GM12878 (cell line): ENCODE measurements at regions not wholly inside any gene's neighbourhood (a gene's known extent, or its start where the extent isn't known, plus 50 kb on each side); places are given as distances from the start of the nearest gene placed in this dataset.

ENCODE experiments used
- ATAC-seq: fragments of 200-7000 bp; cut with Tn5 transposase; 3 replicates; pipeline ENCODE4 v1.9.1; 2020; ENCODE audit warnings: mild to moderate bottlenecking, moderate library complexity
- BruUV-seq: library from RNA; stranded (reverse); fragments of 400-500 nt; replicated peaks from 2 replicates; lab custom pipeline; 2021; lab: Mats Ljungman, UMichigan
- CTCF ChIA-PET: fragments of 300-600 bp; sonication (Branson Sonifier 250); formaldehyde crosslinking; extraction: SDS; loops from one replicate; lab custom pipeline; 2021; ENCODE audit warnings: inconsistent platforms; lab: Yijun Ruan, JAX
- POLR2A ChIA-PET: fragments of 350-600 bp; formaldehyde crosslinking; extraction: SDS; loops from one replicate; lab custom pipeline; 2021; ENCODE audit warnings: inconsistent platforms; lab: Charles Lee
- RAD21 ChIA-PET: fragments of 300-600 bp; sonication (Branson Sonifier 250); formaldehyde crosslinking; loops from one replicate; lab custom pipeline; 2023; ENCODE audit warnings: antibody characterized with exemption; ENCODE audit not compliant: unreplicated experiment; lab: Charles Lee
- SMC1A ChIA-PET: fragments of 300-600 bp; sonication (Branson Sonifier 250); formaldehyde crosslinking; loops from one replicate; lab custom pipeline; 2023; ENCODE audit not compliant: unreplicated experiment, uncharacterized antibody; lab: Charles Lee
- DNase-seq: peaks from one replicate; pipeline ENCODE4 v3.0.0-alpha.2; 2011; ENCODE audit warnings: low read depth, low spot score
- FAIRE-seq: peaks from 3 replicates; lab custom pipeline; 2011; peaks lifted over from hg19 to GRCh38; lab: Jason Lieb, UNC
- H2AFZ ChIP-seq: 2 replicates; pipeline ENCODE4 v1.6.0; 2011; ENCODE audit warnings: low read depth, low read length, control low read depth; ENCODE audit not compliant: control insufficient read depth
- H3K27ac ChIP-seq: 2 replicates; pipeline ENCODE4 v1.5.1; 2011; ENCODE audit warnings: control low read depth; ENCODE audit not compliant: control insufficient read depth, insufficient read depth
- H3K27me3 ChIP-seq, 2 experiments: replicated peaks in 1 of 2; 2 replicates each; pipeline versions ENCODE4 v1.6.0 to v1.6.1; 2011; ENCODE audit warnings: low read length in 1 of 2; ENCODE audit not compliant: control insufficient read depth in 2 of 2, insufficient read depth in 2 of 2
- H3K36me3 ChIP-seq, 2 experiments: 2 replicates each; pipeline ENCODE4 v1.5.1; 2011; ENCODE audit warnings: low read length in 1 of 2; ENCODE audit not compliant: control insufficient read depth in 2 of 2, insufficient read depth in 2 of 2
- H3K4me1 ChIP-seq: 2 replicates; pipeline ENCODE4 v1.6.1; 2011; ENCODE audit warnings: mild to moderate bottlenecking, low read length, moderate library complexity, mixed read lengths; ENCODE audit not compliant: control insufficient read depth, insufficient read depth
- H3K4me2 ChIP-seq: 2 replicates; pipeline ENCODE4 v1.6.0; 2011; ENCODE audit warnings: control low read depth; ENCODE audit not compliant: control insufficient read depth, insufficient read depth
- H3K4me3 ChIP-seq: fragments of 200-600 bp; sonication (generic); 2 replicates; pipeline ENCODE4 v1.5.1; 2016
- H3K79me2 ChIP-seq: 2 replicates; pipeline ENCODE4 v1.6.0; 2011; ENCODE audit warnings: low read length; ENCODE audit not compliant: control insufficient read depth, insufficient read depth
- H3K9ac ChIP-seq: 2 replicates; pipeline ENCODE4 v1.8.0; 2011; ENCODE audit warnings: low read length, control low read depth, mixed read lengths; ENCODE audit not compliant: control insufficient read depth, insufficient read depth
- H3K9me3 ChIP-seq: replicated peaks from 3 replicates; pipeline ENCODE4 v1.5.1; 2011; ENCODE audit warnings: mild to moderate bottlenecking, low read length; ENCODE audit not compliant: control insufficient read depth, insufficient read depth
- H4K20me1 ChIP-seq: 2 replicates; pipeline ENCODE4 v1.6.0; 2011; ENCODE audit not compliant: control insufficient read depth, insufficient read depth
- E2F8 ChIP-seq: fragments of 450-650 bp; IDR thresholded peaks from 2 replicates; pipeline ENCODE4 v1.6.1; 2018; ENCODE audit warnings: mild to moderate bottlenecking, low read depth, moderate library complexity; ENCODE audit not compliant: partially characterized antibody
- ELK1 ChIP-seq: IDR thresholded peaks from 2 replicates; pipeline ENCODE4 v1.6.1; 2012; ENCODE audit warnings: low read depth, low read length, improper control_type of control experiment
- JUNB ChIP-seq: IDR thresholded peaks from 2 replicates; pipeline ENCODE4 v1.6.1; 2016; ENCODE audit warnings: antibody characterized with exemption, mild to moderate bottlenecking
- MXI1 ChIP-seq: fragments of 150-350 bp; IDR thresholded peaks from 2 replicates; pipeline ENCODE4 v1.6.1; 2011; ENCODE audit warnings: low read depth, mild to moderate bottlenecking, inconsistent platforms, low read length, improper control_type of control experiment
- NFIC ChIP-seq: IDR thresholded peaks from 2 replicates; pipeline ENCODE4 v1.6.1; 2012; ENCODE audit warnings: low read depth, mild to moderate bottlenecking, inconsistent platforms, low read length, moderate library complexity
- NFYA ChIP-seq: IDR thresholded peaks from 2 replicates; pipeline ENCODE4 v1.6.1; 2011; ENCODE audit warnings: low read depth, mild to moderate bottlenecking, low read length, improper control_type of control experiment, borderline replicate concordance
- RFX5 ChIP-seq: IDR thresholded peaks from 2 replicates; pipeline ENCODE4 v1.6.1; 2011; ENCODE audit warnings: low read depth, low read length, improper control_type of control experiment
- SIN3A ChIP-seq: IDR thresholded peaks from 2 replicates; pipeline ENCODE4 v1.6.1; 2012; ENCODE audit warnings: low read depth, low read length, improper control_type of control experiment
- SP1 ChIP-seq: IDR thresholded peaks from one replicate; pipeline ENCODE4 v1.6.1; 2011; ENCODE audit warnings: low read depth, low read length
- YBX1 ChIP-seq: fragments of 450-650 bp; IDR thresholded peaks from 2 replicates; pipeline ENCODE4 v1.6.1; 2016; ENCODE audit warnings: antibody characterized with exemption
- WGBS: methylation state at CpG from one replicate; pipeline ENCODE4 v1.1.6; 2016; ENCODE audit warnings: low lambda C conversion rate; ENCODE audit not compliant: insufficient replicate concordance, insufficient coverage; ENCODE audit errors: missing lambda C conversion rate; 5-methylcytosine and 5-hydroxymethylcytosine counted together
- in situ Hi-C: fragments of 300-500 bp; cut with MboI; formaldehyde crosslinking; loops from 9 replicates; pipeline ENCODE4 v1.14.3; 2018; ENCODE audit warnings: mixed read lengths
- intact Hi-C: fragments of 100-400 bp; cut with micrococcal nuclease; formaldehyde crosslinking; loops from one replicate; pipeline ENCODE4 v1.14.2; 2022; ENCODE audit not compliant: unreplicated experiment
- TF ChIP-seq, protein P1 (sequence below): IDR thresholded peaks from 2 replicates; pipeline ENCODE4 v1.6.1; 2012; ENCODE audit warnings: improper control_type of control experiment, low read depth, low read length; ENCODE audit not compliant: insufficient replicate concordance
- TF ChIP-seq, protein P2 (sequence below): fragments of 450-650 bp; formaldehyde crosslinking; IDR thresholded peaks from 2 replicates; pipeline ENCODE4 v1.4.0; 2022; ENCODE audit warnings: mild to moderate bottlenecking, moderate library complexity

GRCh38 chr15:96735632-96736240 is 405.2 kb downstream of the NR2F2 start:
- POLR2A ChIA-PET, result no interaction called here
- intact Hi-C loops, result no loop called here
- RAD21 ChIA-PET, result no interaction called here
- CTCF ChIA-PET, result interaction anchor here (1.8 kb wide), 1 partner anchor 510 kb away, joined by 5 read pairs; no protein-coding TSS in a partner anchor
- no peak overlapping the region for H3K4me2 ChIP-seq
- no peak overlapping the region for H3K27ac ChIP-seq
- in situ Hi-C loops, result no loop called here
- H3K79me2 ChIP-seq, result no peaks in the 10 kb centered on the region
- no peaks in the 10 kb centered on the region for H3K27me3 ChIP-seq
- WGBS, result 18% methylated on average over 2 of the region's 2 CpGs
- H3K36me3 ChIP-seq, result no peaks in the 10 kb centered on the region
- H2AFZ ChIP-seq, result no peak overlapping the region
- no peak overlapping the region for H3K9ac ChIP-seq
- H3K4me3 ChIP-seq, result no peak overlapping the region
- no peaks in the 10 kb centered on the region for H3K4me1 ChIP-seq
- H3K9me3 ChIP-seq, result no peaks in the 10 kb centered on the region
- FAIRE-seq, result no peak
- DNase-seq, result no peak
- H4K20me1 ChIP-seq, result no peaks in the 10 kb centered on the region
- BruUV-seq, result no TSS peak
- ATAC-seq, result no peak
- SMC1A ChIA-PET, result interaction anchor here (1.0 kb wide), 1 partner anchor 22 kb away, joined by 3 read pairs; no protein-coding TSS in a partner anchor
- TF ChIP-seq, protein P1, sequence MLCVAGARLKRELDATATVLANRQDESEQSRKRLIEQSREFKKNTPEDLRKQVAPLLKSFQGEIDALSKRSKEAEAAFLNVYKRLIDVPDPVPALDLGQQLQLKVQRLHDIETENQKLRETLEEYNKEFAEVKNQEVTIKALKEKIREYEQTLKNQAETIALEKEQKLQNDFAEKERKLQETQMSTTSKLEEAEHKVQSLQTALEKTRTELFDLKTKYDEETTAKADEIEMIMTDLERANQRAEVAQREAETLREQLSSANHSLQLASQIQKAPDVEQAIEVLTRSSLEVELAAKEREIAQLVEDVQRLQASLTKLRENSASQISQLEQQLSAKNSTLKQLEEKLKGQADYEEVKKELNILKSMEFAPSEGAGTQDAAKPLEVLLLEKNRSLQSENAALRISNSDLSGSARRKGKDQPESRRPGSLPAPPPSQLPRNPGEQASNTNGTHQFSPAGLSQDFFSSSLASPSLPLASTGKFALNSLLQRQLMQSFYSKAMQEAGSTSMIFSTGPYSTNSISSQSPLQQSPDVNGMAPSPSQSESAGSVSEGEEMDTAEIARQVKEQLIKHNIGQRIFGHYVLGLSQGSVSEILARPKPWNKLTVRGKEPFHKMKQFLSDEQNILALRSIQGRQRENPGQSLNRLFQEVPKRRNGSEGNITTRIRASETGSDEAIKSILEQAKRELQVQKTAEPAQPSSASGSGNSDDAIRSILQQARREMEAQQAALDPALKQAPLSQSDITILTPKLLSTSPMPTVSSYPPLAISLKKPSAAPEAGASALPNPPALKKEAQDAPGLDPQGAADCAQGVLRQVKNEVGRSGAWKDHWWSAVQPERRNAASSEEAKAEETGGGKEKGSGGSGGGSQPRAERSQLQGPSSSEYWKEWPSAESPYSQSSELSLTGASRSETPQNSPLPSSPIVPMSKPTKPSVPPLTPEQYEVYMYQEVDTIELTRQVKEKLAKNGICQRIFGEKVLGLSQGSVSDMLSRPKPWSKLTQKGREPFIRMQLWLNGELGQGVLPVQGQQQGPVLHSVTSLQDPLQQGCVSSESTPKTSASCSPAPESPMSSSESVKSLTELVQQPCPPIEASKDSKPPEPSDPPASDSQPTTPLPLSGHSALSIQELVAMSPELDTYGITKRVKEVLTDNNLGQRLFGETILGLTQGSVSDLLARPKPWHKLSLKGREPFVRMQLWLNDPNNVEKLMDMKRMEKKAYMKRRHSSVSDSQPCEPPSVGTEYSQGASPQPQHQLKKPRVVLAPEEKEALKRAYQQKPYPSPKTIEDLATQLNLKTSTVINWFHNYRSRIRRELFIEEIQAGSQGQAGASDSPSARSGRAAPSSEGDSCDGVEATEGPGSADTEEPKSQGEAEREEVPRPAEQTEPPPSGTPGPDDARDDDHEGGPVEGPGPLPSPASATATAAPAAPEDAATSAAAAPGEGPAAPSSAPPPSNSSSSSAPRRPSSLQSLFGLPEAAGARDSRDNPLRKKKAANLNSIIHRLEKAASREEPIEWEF, result no peak
- TF ChIP-seq RFX5, result no peak
- TF ChIP-seq NFIC, result no peak
- TF ChIP-seq, protein P2, sequence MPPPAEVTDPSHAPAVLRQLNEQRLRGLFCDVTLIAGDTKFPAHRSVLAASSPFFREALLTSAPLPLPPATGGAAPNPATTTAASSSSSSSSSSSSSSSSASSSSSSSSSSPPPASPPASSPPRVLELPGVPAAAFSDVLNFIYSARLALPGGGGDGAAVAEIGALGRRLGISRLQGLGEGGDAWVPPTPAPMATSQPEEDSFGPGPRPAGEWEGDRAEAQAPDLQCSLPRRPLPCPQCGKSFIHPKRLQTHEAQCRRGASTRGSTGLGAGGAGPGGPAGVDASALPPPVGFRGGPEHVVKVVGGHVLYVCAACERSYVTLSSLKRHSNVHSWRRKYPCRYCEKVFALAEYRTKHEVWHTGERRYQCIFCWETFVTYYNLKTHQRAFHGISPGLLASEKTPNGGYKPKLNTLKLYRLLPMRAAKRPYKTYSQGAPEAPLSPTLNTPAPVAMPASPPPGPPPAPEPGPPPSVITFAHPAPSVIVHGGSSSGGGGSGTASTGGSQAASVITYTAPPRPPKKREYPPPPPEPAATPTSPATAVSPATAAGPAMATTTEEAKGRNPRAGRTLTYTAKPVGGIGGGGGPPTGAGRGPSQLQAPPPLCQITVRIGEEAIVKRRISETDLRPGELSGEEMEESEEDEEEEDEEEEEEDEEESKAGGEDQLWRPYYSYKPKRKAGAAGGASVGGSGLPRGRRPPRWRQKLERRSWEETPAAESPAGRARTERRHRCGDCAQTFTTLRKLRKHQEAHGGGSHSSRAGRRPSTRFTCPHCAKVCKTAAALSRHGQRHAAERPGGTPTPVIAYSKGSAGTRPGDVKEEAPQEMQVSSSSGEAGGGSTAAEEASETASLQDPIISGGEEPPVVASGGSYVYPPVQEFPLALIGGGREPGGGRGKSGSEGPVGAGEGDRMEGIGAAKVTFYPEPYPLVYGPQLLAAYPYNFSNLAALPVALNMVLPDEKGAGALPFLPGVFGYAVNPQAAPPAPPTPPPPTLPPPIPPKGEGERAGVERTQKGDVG (CRISPR knock-in tag), result no peak
- TF ChIP-seq E2F8, result no peak
- TF ChIP-seq SP1, result no peak
- TF ChIP-seq SIN3A, result no peak
- TF ChIP-seq YBX1, result no peak
- no peak for TF ChIP-seq ELK1
- no peak for TF ChIP-seq NFYA
- no peak for TF ChIP-seq MXI1
- no peak for TF ChIP-seq JUNB
